NCI-H1048 (cell line): ENCODE measurements at regions not wholly inside any gene's neighbourhood (a gene's known extent, or its start where the extent isn't known, plus 50 kb on each side); places are given as distances from the start of the nearest gene placed in this dataset.

Experiments
- DNase-seq: peaks from one replicate; lab custom pipeline; 2025; lab: John Stamatoyannopoulos, UW

- DNase-seq = no peak
These were observed 52.2 kb upstream of the SPACA1 start for GRCh38 chr6:87995461-87995860.

DNA sequence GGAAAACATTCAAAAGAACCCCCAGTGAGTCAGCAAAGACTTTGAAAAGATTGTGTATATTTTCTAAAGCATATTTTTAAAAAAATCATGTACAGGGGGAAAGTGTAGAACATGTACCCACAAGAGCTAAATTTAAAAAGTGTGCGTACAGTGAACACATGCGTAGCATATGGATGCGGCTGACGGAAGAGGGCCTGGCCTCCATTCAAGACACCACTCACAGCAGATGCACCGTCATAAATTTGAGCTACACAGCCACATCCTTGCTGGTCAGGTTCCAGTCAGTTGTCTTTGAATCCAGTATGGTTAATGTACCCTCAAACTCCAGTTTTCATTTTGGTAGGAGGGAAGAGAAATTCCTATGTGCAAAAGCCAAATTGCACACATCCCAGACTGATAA is 54.3 kb upstream of the SPACA1 start:
- DNase-seq = no peak

DNA sequence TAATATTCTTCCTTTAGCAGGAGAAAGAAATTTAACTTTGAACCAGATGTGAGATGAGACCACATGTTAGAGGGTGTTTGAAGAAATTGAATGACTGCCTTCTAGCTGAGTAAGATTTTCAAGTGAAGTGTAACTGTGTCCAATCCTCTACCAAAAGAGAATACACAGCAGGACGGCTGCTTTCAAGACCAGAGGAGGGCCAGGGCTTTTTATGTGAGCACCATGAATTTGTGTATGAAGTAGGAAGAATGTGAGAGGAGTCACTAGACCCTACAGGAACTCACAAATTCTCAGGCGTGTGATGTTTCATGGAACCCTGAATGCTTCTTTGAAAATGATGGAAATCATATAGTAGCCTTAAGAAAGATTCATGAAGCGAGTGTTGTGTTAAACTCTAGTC is 56.8 kb upstream of the SPACA1 start:
- DNase-seq = no peak

- DNase-seq = no peak
These were observed 65.5 kb upstream of the SPACA1 start for GRCh38 chr6:87982134-87982533.

DNA sequence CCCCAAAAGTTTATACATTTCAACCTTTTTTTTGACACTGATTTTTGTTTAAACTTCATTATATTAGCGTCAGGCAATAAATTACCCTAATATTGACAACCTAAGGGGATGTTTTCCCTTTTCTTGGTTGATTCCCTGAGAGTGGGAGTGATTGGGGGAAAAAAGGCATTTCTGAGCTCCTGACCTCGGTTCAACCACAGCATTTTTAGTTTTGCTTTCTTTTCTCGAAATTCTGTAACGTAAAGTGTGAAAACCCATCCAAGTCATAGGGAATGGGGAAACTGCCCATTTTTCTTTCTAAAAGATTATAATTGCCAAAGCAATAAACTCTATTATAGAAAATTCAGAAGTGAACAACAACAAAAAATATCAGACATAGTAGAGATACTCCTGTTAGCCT is 67.9 kb upstream of the SPACA1 start:
- no peak for DNase-seq

DNA sequence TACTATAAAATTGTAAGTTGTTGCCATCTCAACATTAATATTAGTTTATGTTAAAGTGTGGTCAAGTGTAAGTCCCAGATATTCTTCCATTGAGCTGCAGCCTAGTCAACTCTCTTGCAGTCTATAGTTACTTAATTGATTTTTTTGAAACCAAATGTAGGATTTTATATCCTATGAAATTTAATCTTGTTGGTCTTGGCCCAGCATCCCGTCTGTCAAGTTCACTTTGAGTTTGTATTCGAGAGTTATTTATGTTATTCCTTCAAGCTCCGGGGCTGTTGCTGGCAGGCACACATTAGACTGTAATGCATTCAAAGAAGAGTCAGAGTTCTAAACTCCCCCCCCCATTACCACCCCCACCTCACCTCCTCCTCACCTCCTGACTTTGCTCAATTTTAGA is 71.0 kb upstream of the SPACA1 start:
- no peak for DNase-seq

DNA sequence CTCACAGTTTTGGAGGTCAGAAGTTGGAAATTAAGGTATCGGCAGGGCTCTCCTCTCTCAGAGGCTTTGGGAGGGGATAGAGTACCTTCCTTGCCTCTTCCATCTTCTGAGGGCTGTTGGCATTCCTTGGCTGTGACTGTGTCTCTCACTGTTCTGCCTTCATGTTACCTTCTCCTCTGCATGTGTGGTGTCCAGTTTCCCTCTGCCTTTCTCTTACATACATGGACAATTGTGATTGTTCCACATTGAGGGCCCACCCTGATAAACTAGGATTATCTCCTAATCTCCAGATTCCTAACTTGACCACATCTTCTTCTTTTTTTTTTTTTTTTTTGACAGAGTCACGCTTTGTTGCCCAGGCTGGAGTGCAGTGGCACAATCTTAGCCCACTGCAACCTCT is 72.1 kb upstream of the SPACA1 start:
- no peak for DNase-seq

GRCh38 chr6:87972279-87972678 is 75.4 kb upstream of the SPACA1 start:
- DNase-seq = no peak

- no peak for DNase-seq
These were observed 75.9 kb upstream of the SPACA1 start for GRCh38 chr6:87971605-87972262.

GRCh38 chr6:87968435-87969278 is 79.0 kb upstream of the SPACA1 start:
- no peak for DNase-seq

DNA sequence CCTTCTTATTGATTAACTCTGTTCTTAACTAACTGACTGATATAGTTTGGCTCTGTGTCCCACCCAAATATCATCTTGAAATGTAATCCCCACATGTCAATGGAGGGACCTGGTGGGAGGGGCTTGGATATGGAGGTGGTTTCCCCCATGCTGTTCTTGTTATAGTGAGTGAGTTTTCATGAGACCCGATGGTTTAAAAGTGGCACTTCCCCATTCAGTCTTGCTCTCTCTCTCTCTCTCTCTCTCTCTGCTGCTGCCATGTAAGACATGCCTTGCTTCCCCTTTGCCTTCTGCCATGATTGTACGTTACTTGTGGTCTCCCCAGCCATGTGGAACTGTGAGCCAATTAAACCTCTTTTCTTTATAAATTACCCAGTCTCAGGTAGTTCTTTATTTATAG is 81.8 kb upstream of the SPACA1 start:
- DNase-seq = no peak

DNA sequence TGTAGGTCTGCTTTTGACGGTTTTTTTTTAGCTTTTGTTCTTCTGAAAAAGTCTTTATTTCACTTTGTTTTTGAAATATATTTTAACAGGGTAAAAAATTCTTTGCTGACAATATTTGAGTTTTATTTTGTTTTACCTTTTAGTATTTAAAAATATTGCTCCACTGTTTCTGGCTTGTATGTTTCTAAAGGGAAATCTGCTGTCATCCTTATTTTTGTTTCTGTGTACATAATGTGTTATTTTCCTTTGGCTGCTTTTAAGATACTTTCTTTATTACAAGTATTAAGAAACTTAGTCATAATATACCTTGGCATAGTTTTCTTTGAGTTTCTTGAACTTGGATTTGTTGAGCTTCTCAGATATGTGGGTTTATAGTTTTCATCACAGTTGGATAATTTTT is 88.6 kb upstream of the SPACA1 start:
- no peak for DNase-seq

GRCh38 chr6:87951751-87952150 is 95.9 kb upstream of the SPACA1 start:
- no peak for DNase-seq

GRCh38 chr6:87950614-87951013 is 97.0 kb upstream of the SPACA1 start:
- DNase-seq = no peak

DNA sequence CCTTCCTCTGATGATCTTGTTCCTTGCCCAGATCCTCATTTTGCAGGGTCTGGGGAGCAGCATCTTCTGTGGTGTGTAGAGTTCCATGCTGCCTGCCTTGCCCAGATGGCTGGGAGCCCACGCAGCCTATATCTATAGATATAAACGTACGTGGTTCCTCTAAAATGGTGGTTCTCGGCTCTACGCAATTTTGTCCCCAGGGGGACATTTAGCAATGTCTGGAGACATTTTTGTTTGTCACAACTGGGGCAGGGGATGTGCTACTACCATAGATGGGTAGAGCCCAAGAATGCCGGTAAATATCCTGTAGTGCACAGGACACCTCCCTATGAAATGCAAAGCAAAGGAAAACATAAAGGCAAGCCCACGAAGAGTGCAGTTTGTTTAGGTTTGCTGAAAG is 98.4 kb upstream of the SPACA1 start:
- no peak for DNase-seq

- DNase-seq = no peak
These were observed 101.0 kb upstream of the SPACA1 start for GRCh38 chr6:87946669-87947068.

DNA sequence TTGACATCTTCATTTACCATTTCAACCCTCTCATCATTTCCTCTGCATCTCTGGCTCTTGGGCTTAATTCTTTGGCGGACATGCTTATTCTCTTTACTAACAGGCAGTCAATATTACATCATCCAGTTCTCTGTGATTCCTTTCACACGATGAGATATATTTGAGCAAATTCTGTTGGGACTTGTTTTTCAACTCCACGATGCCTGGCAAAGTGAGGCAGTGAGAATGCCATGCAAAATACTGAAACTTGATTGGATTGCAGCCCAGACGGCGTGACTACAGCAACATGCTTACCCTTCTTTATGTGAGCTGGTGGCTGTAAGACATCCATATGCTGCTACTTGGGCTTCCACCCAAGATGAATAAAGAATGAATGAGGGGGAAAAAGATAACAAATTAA is 101.7 kb upstream of the SPACA1 start:
- DNase-seq = no peak

GRCh38 chr6:87945181-87945580 is 102.5 kb upstream of the SPACA1 start:
- no peak for DNase-seq

DNA sequence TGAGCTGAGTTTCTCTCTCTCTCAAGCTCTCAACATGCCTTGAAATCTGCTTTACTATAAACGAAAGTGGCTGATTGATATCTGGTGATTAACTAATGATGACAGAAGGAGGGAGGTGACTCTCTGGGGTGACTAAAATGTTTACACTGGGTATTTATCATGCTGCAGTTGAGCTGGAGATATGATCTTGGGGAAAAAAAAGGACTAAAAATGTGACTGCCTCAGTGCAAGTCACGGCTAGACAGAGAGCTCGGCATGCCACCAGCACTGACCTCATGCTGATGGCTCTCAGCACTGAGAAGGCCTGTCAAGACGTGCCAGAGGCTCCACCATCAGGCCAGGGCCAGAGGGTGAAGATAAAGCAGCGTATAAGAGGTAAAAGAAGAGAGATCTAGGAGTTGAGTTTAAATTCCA is 103.1 kb upstream of the SPACA1 start:
- DNase-seq = no peak

- DNase-seq = no peak
These were observed 104.5 kb upstream of the SPACA1 start for GRCh38 chr6:87943191-87943590.

DNA sequence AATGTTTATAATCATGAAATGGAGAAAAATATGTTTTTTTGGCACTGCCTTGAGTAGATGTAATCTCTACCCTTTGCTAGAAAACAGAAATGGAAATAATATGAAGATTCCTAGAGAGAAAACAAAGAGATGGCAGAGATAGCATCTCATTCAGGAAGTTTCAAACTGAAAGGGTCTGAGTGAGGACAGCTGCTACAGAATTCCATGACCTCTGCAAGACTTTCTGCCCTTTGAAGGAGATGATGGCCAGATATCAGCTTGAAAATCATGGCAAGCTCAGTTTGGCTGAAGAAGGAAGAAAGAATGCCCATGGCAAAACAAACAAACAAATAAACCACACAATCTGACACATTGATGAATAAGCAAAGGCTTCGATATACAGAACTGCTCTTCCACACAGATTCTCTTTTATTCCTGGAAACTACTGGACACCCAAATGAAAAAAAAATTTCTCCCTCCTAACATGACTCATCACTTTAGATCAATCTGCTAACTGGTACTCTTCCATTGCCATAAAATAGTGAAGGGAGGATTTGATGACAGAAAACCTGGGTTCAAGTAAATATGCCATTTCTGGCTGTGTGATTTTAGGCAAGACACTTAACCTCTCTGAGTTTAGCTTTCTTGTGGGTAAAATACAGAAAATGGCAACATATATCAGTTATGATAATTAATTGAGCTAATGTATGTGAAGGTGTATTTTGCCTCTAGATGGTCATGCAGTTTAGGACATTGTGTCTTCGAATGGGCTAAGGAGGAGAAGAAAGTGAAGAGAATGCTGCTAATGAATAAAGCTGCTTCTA is 105.9 kb upstream of the SPACA1 start:
- no peak for DNase-seq

- DNase-seq = no peak
These were observed 107.9 kb upstream of the SPACA1 start for GRCh38 chr6:87939776-87940175.

- DNase-seq = no peak
These were observed 109.4 kb upstream of the SPACA1 start for GRCh38 chr6:87938287-87938686.
